Stimulated activated naive CD8-positive, alpha-beta T cell treated with anti-CD3 and anti-CD28 coated beads, Interleukin-15, Interleukin-2, amounts not matched to agents 100 ng/mL and 50 ng/mL, for 24 hours (primary cell): ENCODE measurements at regions not wholly inside any gene's neighbourhood (a gene's known extent, or its start where the extent isn't known, plus 50 kb on each side); places are given as distances from the start of the nearest gene placed in this dataset.
"Not testable (repeated sequence)": the region's sequence is repeated elsewhere in the genome, so short reads cannot be mapped to it uniquely, and the experiment has no call there.

Experiments used
- H3K27ac Mint-ChIP-seq: one replicate; pipeline ENCODE4 v1.8.0; 2021; ENCODE audit warnings: mild to moderate bottlenecking, mixed read lengths
- H3K27me3 Mint-ChIP-seq: one replicate; pipeline ENCODE4 v1.8.0; 2021; ENCODE audit warnings: mixed read lengths
- H3K36me3 Mint-ChIP-seq: one replicate; pipeline ENCODE4 v1.8.0; 2021; ENCODE audit warnings: low read depth, mixed read lengths
- H3K4me1 Mint-ChIP-seq: one replicate; pipeline ENCODE4 v1.8.0; 2021; ENCODE audit warnings: low read depth, mixed read lengths
- H3K4me3 Mint-ChIP-seq: one replicate; pipeline ENCODE4 v1.8.0; 2021; ENCODE audit warnings: mild to moderate bottlenecking, mixed read lengths
- H3K9me3 Mint-ChIP-seq: one replicate; pipeline ENCODE4 v1.8.0; 2021; ENCODE audit warnings: mixed read lengths

GRCh38 chr5:101806410-101806809 lies 489.7 kb downstream of the SLCO4C1 start:
- Mint-ChIP-seq H3K4me1 (no peaks in the 10 kb centered on the region), H3K27ac (no peak overlapping the region), H3K27me3 (no peaks in the 10 kb centered on the region), H3K9me3 (no peaks in the 10 kb centered on the region), H3K4me3 (no peak overlapping the region), H3K36me3 (no peaks in the 10 kb centered on the region)

- H3K36me3 Mint-ChIP-seq: no peaks in the 10 kb centered on the region
- H3K27ac Mint-ChIP-seq: no peak overlapping the region
- H3K9me3 Mint-ChIP-seq: peaks cover 4% of the 10 kb centered on the region
- no peak overlapping the region for H3K4me3 Mint-ChIP-seq
- no peaks in the 10 kb centered on the region for H3K27me3 Mint-ChIP-seq
- H3K4me1 Mint-ChIP-seq: no peaks in the 10 kb centered on the region
Measured at GRCh38 chr5:101796427-101796826, 499.7 kb downstream of the SLCO4C1 start.

GRCh38 chr5:101788797-101789196 lies 507.3 kb downstream of the SLCO4C1 start:
- Mint-ChIP-seq H3K27ac (no peak overlapping the region), H3K4me3 (no peak overlapping the region), H3K9me3 (no peaks in the 10 kb centered on the region), H3K27me3 (no peaks in the 10 kb centered on the region), H3K36me3 (no peaks in the 10 kb centered on the region), H3K4me1 (no peaks in the 10 kb centered on the region)

GRCh38 chr5:101785090-101785489 lies 511.0 kb downstream of the SLCO4C1 start:
- Mint-ChIP-seq H3K4me3 (no peak overlapping the region), H3K4me1 (no peaks in the 10 kb centered on the region)

GRCh38 chr5:101783241-101784013 lies 512.7 kb downstream of the SLCO4C1 start:
- H3K9me3 Mint-ChIP-seq: peaks cover 4% of the 10 kb centered on the region
- H3K4me1 Mint-ChIP-seq: no peaks in the 10 kb centered on the region
- H3K36me3 Mint-ChIP-seq: no peaks in the 10 kb centered on the region
- no peak overlapping the region for H3K4me3 Mint-ChIP-seq
- H3K27me3 Mint-ChIP-seq: no peaks in the 10 kb centered on the region
- no peak overlapping the region for H3K27ac Mint-ChIP-seq

More at GRCh38 chr5:101785090-101785489, 511.0 kb downstream of the SLCO4C1 start:
- Mint-ChIP-seq H3K36me3 (no peaks in the 10 kb centered on the region), H3K27ac (no peak overlapping the region), H3K9me3 (no peaks in the 10 kb centered on the region), H3K27me3 (no peaks in the 10 kb centered on the region)

GRCh38 chr5:101782352-101783103 lies 513.6 kb downstream of the SLCO4C1 start:
- peaks cover 4% of the 10 kb centered on the region for H3K9me3 Mint-ChIP-seq
- H3K36me3 Mint-ChIP-seq: no peaks in the 10 kb centered on the region
- H3K4me1 Mint-ChIP-seq: no peaks in the 10 kb centered on the region
- H3K27me3 Mint-ChIP-seq: no peaks in the 10 kb centered on the region
- H3K27ac Mint-ChIP-seq: no peak overlapping the region
- H3K4me3 Mint-ChIP-seq: no peak overlapping the region

GRCh38 chr5:101751105-101751504 lies 545.0 kb downstream of the SLCO4C1 start:
- Mint-ChIP-seq H3K4me1 (no peaks in the 10 kb centered on the region), H3K36me3 (no peaks in the 10 kb centered on the region), H3K27me3 (no peaks in the 10 kb centered on the region), H3K9me3 (no peaks in the 10 kb centered on the region), H3K27ac (no peak overlapping the region), H3K4me3 (no peak overlapping the region)

GRCh38 chr5:101743000-101743399 lies 553.1 kb downstream of the SLCO4C1 start:
- not testable (repeated sequence) for H3K4me3 Mint-ChIP-seq, H3K36me3 Mint-ChIP-seq, H3K27me3 Mint-ChIP-seq, H3K27ac Mint-ChIP-seq, H3K4me1 Mint-ChIP-seq
- peaks cover 11% of the 10 kb centered on the region for H3K9me3 Mint-ChIP-seq

- Mint-ChIP-seq H3K4me3 (no peak overlapping the region), H3K27me3 (no peaks in the 10 kb centered on the region), H3K27ac (no peak overlapping the region), H3K36me3 (no peaks in the 10 kb centered on the region), H3K4me1 (no peaks in the 10 kb centered on the region), H3K9me3 (no peaks in the 10 kb centered on the region)
Measured at GRCh38 chr5:101728933-101729332, 567.2 kb downstream of the SLCO4C1 start.

GRCh38 chr5:101721543-101721942 lies 574.5 kb downstream of the SLCO4C1 start:
- Mint-ChIP-seq H3K27me3 (no peaks in the 10 kb centered on the region), H3K36me3 (no peaks in the 10 kb centered on the region), H3K4me1 (no peaks in the 10 kb centered on the region)

GRCh38 chr5:101720033-101720432 lies 576.1 kb downstream of the SLCO4C1 start:
- no peaks in the 10 kb centered on the region for H3K4me1 Mint-ChIP-seq
- no peak overlapping the region for H3K4me3 Mint-ChIP-seq
- no peaks in the 10 kb centered on the region for H3K27me3 Mint-ChIP-seq
- H3K9me3 Mint-ChIP-seq: peaks cover 4% of the 10 kb centered on the region
- no peak overlapping the region for H3K27ac Mint-ChIP-seq
- no peaks in the 10 kb centered on the region for H3K36me3 Mint-ChIP-seq

More at GRCh38 chr5:101721543-101721942, 574.5 kb downstream of the SLCO4C1 start:
- H3K9me3 Mint-ChIP-seq: peaks cover 4% of the 10 kb centered on the region
- H3K4me3 Mint-ChIP-seq: no peak overlapping the region
- H3K27ac Mint-ChIP-seq: no peak overlapping the region

- Mint-ChIP-seq H3K4me1 (no peaks in the 10 kb centered on the region), H3K9me3 (peaks cover 9% of the 10 kb centered on the region), H3K27me3 (no peaks in the 10 kb centered on the region)
Measured at GRCh38 chr5:101717721-101718120, 578.4 kb downstream of the SLCO4C1 start.

GRCh38 chr5:101716941-101717340 lies 579.1 kb downstream of the SLCO4C1 start:
- Mint-ChIP-seq H3K4me3 (no peak overlapping the region), H3K27ac (no peak overlapping the region), H3K9me3 (peaks cover 5% of the 10 kb centered on the region), H3K36me3 (no peaks in the 10 kb centered on the region), H3K4me1 (no peaks in the 10 kb centered on the region), H3K27me3 (no peaks in the 10 kb centered on the region)

More at GRCh38 chr5:101717721-101718120, 578.4 kb downstream of the SLCO4C1 start:
- Mint-ChIP-seq H3K4me3 (no peak overlapping the region), H3K36me3 (no peaks in the 10 kb centered on the region), H3K27ac (no peak overlapping the region)

- H3K4me1 Mint-ChIP-seq: not testable (repeated sequence)
Measured at GRCh38 chr5:101715790-101716189, 580.3 kb downstream of the SLCO4C1 start.

GRCh38 chr5:101689306-101689705 lies 606.8 kb downstream of the SLCO4C1 start:
- no peaks in the 10 kb centered on the region for H3K9me3 Mint-ChIP-seq
- H3K27me3 Mint-ChIP-seq: no peaks in the 10 kb centered on the region
- no peaks in the 10 kb centered on the region for H3K36me3 Mint-ChIP-seq
- H3K4me3 Mint-ChIP-seq: no peak overlapping the region
- no peaks in the 10 kb centered on the region for H3K4me1 Mint-ChIP-seq
- H3K27ac Mint-ChIP-seq: no peak overlapping the region

More at GRCh38 chr5:101715790-101716189, 580.3 kb downstream of the SLCO4C1 start:
- H3K27me3 Mint-ChIP-seq, H3K4me3 Mint-ChIP-seq, H3K27ac Mint-ChIP-seq, H3K9me3 Mint-ChIP-seq, H3K36me3 Mint-ChIP-seq: not testable (repeated sequence)
